Naive thymus-derived CD4-positive, alpha-beta T cell (primary cell): ENCODE measurements at regions not wholly inside any gene's neighbourhood (a gene's known extent, or its start where the extent isn't known, plus 50 kb on each side); places are given as distances from the start of the nearest gene placed in this dataset.

Experiments
- ATAC-seq: fragments of 150-1000 bp; cut with Tn5 transposase; 2 replicates; pipeline ENCODE4 v1.10.0; 2021; ENCODE audit warnings: mild to moderate bottlenecking, moderate library complexity
- CTCF ChIA-PET: fragments of 350-600 bp; sonication (Branson Sonifier 250); formaldehyde crosslinking; loops from one replicate; lab custom pipeline; 2021; ENCODE audit warnings: antibody characterized with exemption; lab: Charles Lee
- POLR2A ChIA-PET: fragments of 350-600 bp; sonication (Branson Sonifier 250); formaldehyde crosslinking; loops from one replicate; lab custom pipeline; 2021; ENCODE audit warnings: antibody characterized with exemption, inconsistent platforms; lab: Charles Lee
- DNase-seq, 9 donors: peaks; one replicate each; pipeline versions ENCODE4 v3.0.0 to v3.0.0-alpha.2; 2020 to 2022; ENCODE audit warnings: mixed read lengths in 1 of 9
- H3K27ac ChIP-seq: one replicate; pipeline ENCODE4 v1.7.0; 2013; ENCODE audit warnings: mild to moderate bottlenecking, low read depth, low read length, moderate library complexity
- H3K27me3 ChIP-seq, 2 donors: one replicate each; pipeline ENCODE4 v1.7.0; 2013; ENCODE audit warnings: low read length in 2 of 2, mild to moderate bottlenecking in 2 of 2, moderate library complexity in 2 of 2; ENCODE audit not compliant: control insufficient read depth in 2 of 2, insufficient read depth in 2 of 2
- H3K36me3 ChIP-seq, 3 experiments: 1 replicate in 2 of 3; 2 replicates in 1 of 3; pipeline ENCODE4 v1.7.0; 2013; ENCODE audit warnings: low read length in 3 of 3, mild to moderate bottlenecking in 3 of 3, moderate library complexity in 1 of 3; ENCODE audit not compliant: insufficient read depth in 3 of 3, control insufficient read depth in 2 of 3
- H3K4me1 ChIP-seq, 2 donors: one replicate each; pipeline ENCODE4 v1.7.0; 2013; ENCODE audit warnings: low read length in 2 of 2, mild to moderate bottlenecking in 2 of 2, moderate library complexity in 1 of 2; ENCODE audit not compliant: control insufficient read depth in 2 of 2, insufficient read depth in 2 of 2
- H3K4me3 ChIP-seq: 2 replicates; pipeline ENCODE4 v1.7.0; 2013; ENCODE audit warnings: mild to moderate bottlenecking, low read length
- H3K9me3 ChIP-seq, 3 experiments: 1 replicate in 2 of 3; 2 replicates in 1 of 3; pipeline ENCODE4 v1.7.0; 2013; ENCODE audit warnings: low read length in 3 of 3; ENCODE audit not compliant: control insufficient read depth in 2 of 3
- H3K27ac Mint-ChIP-seq, 9 donors: one replicate each; pipeline ENCODE4 v1.8.0; 2020 to 2022; ENCODE audit warnings: mixed read lengths in 9 of 9, mild to moderate bottlenecking in 8 of 9, moderate library complexity in 5 of 9, inconsistent platforms in 2 of 9
- H3K27me3 Mint-ChIP-seq, 5 donors: one replicate each; pipeline ENCODE4 v1.8.0; 2021 to 2022; ENCODE audit warnings: mixed read lengths in 5 of 5, mild to moderate bottlenecking in 1 of 5
- H3K36me3 Mint-ChIP-seq, 5 donors: one replicate each; pipeline ENCODE4 v1.8.0; 2020 to 2022; ENCODE audit warnings: mixed read lengths in 5 of 5, mild to moderate bottlenecking in 3 of 5, inconsistent platforms in 1 of 5
- H3K4me1 Mint-ChIP-seq, 7 donors: one replicate each; pipeline ENCODE4 v1.8.0; 2020 to 2022; ENCODE audit warnings: mixed read lengths in 7 of 7, mild to moderate bottlenecking in 3 of 7, inconsistent platforms in 1 of 7
- H3K4me3 Mint-ChIP-seq, 10 donors: one replicate each; pipeline ENCODE4 v1.8.0; 2020 to 2022; ENCODE audit warnings: mild to moderate bottlenecking in 10 of 10, mixed read lengths in 10 of 10, moderate library complexity in 6 of 10, inconsistent platforms in 2 of 10
- H3K9me3 Mint-ChIP-seq, 11 donors: one replicate each; pipeline ENCODE4 v1.8.0; 2020 to 2022; ENCODE audit warnings: mixed read lengths in 11 of 11, mild to moderate bottlenecking in 4 of 11, inconsistent platforms in 1 of 11, moderate library complexity in 1 of 11
- intact Hi-C, 2 donors: fragments of 100-400 bp; cut with micrococcal nuclease; formaldehyde crosslinking; loops; one replicate each; pipeline ENCODE4 v1.15.1; 2023

DNA sequence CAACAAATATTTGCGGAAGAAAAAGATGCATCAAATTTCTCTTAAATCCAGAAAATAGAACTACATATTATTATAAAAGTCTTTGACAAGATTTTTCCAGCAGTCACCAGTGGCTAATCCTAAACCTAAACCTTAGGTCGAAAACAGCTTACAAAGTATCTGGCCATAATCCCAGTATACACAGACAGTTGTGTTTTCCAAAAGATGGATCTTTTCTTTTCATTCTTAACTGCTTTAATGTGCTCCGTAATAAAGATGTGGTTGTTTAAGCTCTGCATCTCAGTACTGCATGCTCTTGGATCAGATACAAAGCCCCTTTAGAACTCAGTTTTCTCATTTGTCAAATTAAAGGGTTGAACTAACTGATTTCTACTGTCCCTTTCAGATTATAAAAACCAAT is 247.8 kb downstream of the TXNL1 start:
- H3K27ac ChIP-seq = no peak overlapping the region
- no peaks in the 10 kb centered on the region for H3K4me1 ChIP-seq
- no peak for ATAC-seq
- peaks cover 0 to 2% (median 0%) of the 10 kb centered on the region in 11 donors for H3K9me3 Mint-ChIP-seq
- intact Hi-C loops = no loop called here
- H3K27me3 Mint-ChIP-seq = no peaks in the 10 kb centered on the region
- H3K27ac Mint-ChIP-seq = no peak overlapping the region
- POLR2A ChIA-PET = no interaction called here
- H3K36me3 Mint-ChIP-seq = no peaks in the 10 kb centered on the region
- no peak overlapping the region for H3K4me3 ChIP-seq
- DNase-seq = no peak
- CTCF ChIA-PET = no interaction called here
- H3K9me3 ChIP-seq = no peaks in the 10 kb centered on the region
- H3K36me3 ChIP-seq = no peaks in the 10 kb centered on the region
- H3K4me3 Mint-ChIP-seq = no peak overlapping the region
- H3K27me3 ChIP-seq = no peaks in the 10 kb centered on the region
- no peaks in the 10 kb centered on the region for H3K4me1 Mint-ChIP-seq

DNA sequence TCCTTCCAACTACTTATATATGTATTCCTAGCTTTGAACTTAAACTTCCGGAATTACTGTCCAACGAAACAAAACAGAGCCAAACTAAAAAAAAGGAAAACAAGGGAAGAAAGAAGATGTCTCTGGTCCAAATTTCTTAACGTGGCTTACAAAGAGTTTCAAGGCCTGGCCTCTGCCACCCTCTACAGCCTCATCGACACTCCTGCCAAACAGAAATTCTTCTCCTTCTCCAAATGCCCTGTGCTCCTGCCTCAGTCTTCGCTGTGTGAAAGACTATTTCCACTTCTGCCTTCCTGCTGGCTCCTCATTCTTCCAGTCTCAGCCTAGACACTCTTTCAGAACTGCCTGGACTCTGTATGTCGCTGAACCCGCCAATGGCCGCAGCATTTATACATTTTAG is 249.2 kb downstream of the TXNL1 start:
- no peaks in the 10 kb centered on the region for H3K27me3 Mint-ChIP-seq
- H3K36me3 ChIP-seq = no peaks in the 10 kb centered on the region
- H3K9me3 ChIP-seq = no peaks in the 10 kb centered on the region
- H3K27me3 ChIP-seq = no peaks in the 10 kb centered on the region
- H3K4me1 Mint-ChIP-seq = no peaks in the 10 kb centered on the region
- no peak overlapping the region for H3K4me3 Mint-ChIP-seq
- H3K9me3 Mint-ChIP-seq = peaks cover 0 to 2% (median 0%) of the 10 kb centered on the region in 11 donors
- H3K36me3 Mint-ChIP-seq = no peaks in the 10 kb centered on the region
- POLR2A ChIA-PET = no interaction called here
- no peak overlapping the region for H3K27ac Mint-ChIP-seq
- ATAC-seq = no peak
- intact Hi-C loops = no loop called here
- H3K27ac ChIP-seq = no peak overlapping the region
- H3K4me3 ChIP-seq = no peak overlapping the region
- DNase-seq = no peak
- CTCF ChIA-PET = no interaction called here
- H3K4me1 ChIP-seq = no peaks in the 10 kb centered on the region

DNA sequence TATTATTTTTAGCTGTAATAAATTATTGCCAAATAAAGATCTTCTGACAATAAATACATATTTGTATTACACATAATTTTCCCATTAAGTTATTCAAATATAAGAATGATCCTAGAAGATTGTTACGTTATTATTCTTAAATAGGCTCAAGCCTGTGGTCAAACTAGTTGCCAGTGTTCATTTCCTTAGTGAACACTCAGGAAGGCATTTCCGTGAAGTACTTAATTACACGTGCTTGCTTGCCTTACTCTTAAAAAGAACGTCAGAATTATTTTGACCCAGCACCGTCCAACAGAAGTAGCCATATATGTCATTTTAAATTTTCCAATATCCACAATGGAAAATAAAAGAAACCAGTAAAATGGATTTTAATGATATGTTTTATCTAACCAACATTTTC is 249.8 kb downstream of the TXNL1 start:
- Histone ChIP-seq H3K9me3 (no peaks in the 10 kb centered on the region), H3K27me3 (no peaks in the 10 kb centered on the region), H3K27ac (no peak overlapping the region), H3K4me3 (no peak overlapping the region), H3K4me1 (no peaks in the 10 kb centered on the region), H3K36me3 (no peaks in the 10 kb centered on the region)
- DNase-seq = no peak
- no peak overlapping the region for H3K27ac Mint-ChIP-seq
- no peaks in the 10 kb centered on the region for H3K4me1 Mint-ChIP-seq
- no peaks in the 10 kb centered on the region for H3K27me3 Mint-ChIP-seq
- ChIA-PET POLR2A (no interaction called here), CTCF (no interaction called here)
- no peaks in the 10 kb centered on the region for H3K36me3 Mint-ChIP-seq
- ATAC-seq = no peak
- H3K9me3 Mint-ChIP-seq = peaks cover 0 to 2% (median 0%) of the 10 kb centered on the region in 11 donors
- intact Hi-C loops = no loop called here
- H3K4me3 Mint-ChIP-seq = no peak overlapping the region

DNA sequence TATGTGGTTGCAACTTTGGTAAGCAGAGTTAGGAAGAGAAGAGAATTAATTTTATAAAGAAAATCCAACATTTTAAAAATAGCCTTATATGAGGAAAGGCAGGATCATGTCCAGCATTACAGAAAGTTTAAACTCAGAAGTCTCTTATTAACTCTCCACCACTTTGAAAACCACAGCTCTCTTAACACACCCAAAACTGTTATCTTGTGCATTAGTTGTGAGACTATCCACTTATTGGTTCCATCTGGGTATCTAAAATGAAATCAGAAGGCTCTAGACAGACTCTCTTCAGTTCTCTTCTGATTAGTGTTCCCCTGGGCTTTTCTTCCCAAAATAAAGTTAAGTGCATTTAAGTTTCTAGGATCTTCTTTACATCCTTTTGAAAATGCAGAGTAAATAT is 251.5 kb downstream of the TXNL1 start:
- H3K4me3 Mint-ChIP-seq = no peak overlapping the region
- intact Hi-C loops = no loop called here
- Histone ChIP-seq H3K27me3 (no peaks in the 10 kb centered on the region), H3K27ac (no peak overlapping the region), H3K4me1 (no peaks in the 10 kb centered on the region), H3K4me3 (no peak overlapping the region), H3K9me3 (no peaks in the 10 kb centered on the region), H3K36me3 (no peaks in the 10 kb centered on the region)
- POLR2A ChIA-PET = no interaction called here
- no peak for ATAC-seq
- H3K9me3 Mint-ChIP-seq = peaks cover 0 to 4% (median 0%) of the 10 kb centered on the region in 11 donors
- H3K4me1 Mint-ChIP-seq = no peaks in the 10 kb centered on the region
- no peaks in the 10 kb centered on the region for H3K36me3 Mint-ChIP-seq
- no peak overlapping the region for H3K27ac Mint-ChIP-seq
- DNase-seq = no peak
- CTCF ChIA-PET = no interaction called here
- no peaks in the 10 kb centered on the region for H3K27me3 Mint-ChIP-seq

DNA sequence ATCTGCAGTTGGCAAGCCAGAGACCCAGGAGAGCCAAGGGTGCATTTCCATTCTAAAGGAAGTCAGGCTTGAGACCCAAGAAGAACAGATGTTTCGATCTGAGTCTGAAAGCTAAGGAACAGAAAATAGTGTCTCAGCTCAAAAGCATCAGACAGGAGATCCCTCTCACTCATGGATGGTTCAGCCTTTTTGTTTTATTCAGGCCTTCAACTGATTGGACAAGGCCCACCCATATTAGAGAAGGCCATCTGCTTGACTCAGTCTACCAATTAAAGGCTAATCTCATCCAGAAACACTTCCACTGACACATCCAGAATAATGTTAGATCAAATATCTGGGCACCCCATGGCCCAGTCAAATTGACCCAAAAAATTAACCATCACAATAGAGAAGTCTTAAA is 255.0 kb downstream of the TXNL1 start:
- peaks cover 0 to 5% (median 0%) of the 10 kb centered on the region in 5 donors for H3K27me3 Mint-ChIP-seq
- H3K27ac Mint-ChIP-seq = no peak overlapping the region
- Histone ChIP-seq H3K36me3 (no peaks in the 10 kb centered on the region), H3K27me3 (no peaks in the 10 kb centered on the region), H3K27ac (no peak overlapping the region), H3K4me3 (no peak overlapping the region), H3K4me1 (no peaks in the 10 kb centered on the region), H3K9me3 (no peaks in the 10 kb centered on the region)
- ATAC-seq (no peak), DNase-seq (no peak)
- ChIA-PET POLR2A (no interaction called here), CTCF (no interaction called here)
- intact Hi-C loops = no loop called here
- no peaks in the 10 kb centered on the region for H3K4me1 Mint-ChIP-seq
- peaks cover 0 to 4% (median 0%) of the 10 kb centered on the region in 11 donors for H3K9me3 Mint-ChIP-seq
- no peaks in the 10 kb centered on the region for H3K36me3 Mint-ChIP-seq
- H3K4me3 Mint-ChIP-seq = no peak overlapping the region

DNA sequence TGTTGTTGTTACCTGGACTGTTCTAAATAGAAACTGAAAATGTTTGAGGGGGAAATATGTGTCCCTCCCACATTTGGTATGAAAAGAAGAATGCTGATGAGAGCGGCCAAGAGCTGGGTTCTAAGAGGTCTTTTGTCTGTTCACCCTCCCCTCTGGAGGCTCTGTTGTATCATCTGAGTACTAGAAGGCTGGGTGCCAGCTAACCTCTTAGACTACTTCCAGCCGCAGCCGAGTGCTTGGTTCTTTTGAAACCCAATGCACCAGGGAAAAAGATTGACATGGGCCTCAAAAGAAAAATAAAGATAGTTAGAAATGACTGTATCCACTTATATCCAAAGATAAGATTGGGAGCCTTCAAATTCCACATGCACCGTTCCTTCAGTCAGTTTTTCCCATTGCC is 255.9 kb downstream of the TXNL1 start:
- no peaks in the 10 kb centered on the region for H3K36me3 Mint-ChIP-seq
- H3K4me3 ChIP-seq = no peak overlapping the region

DNA sequence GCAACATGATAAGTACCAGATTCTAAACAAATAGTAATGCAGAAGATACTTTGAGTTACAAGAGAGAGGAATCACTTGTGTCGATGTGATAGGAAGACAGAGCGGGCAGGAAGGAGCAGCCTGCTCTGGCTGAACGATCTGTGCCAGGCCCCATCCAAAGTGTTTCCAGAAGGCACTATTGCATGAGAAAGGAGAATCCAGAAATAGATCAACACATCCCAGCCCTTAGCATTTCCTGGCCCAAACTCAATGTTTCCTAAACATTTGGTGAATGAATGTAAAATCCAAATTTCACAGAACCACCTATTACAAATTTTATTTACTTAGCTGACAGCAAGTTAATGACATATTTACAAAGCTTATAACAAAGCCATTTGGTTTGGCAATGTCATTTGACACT is 257.2 kb downstream of the TXNL1 start:
- Mint-ChIP-seq H3K4me3 (no peak overlapping the region), H3K9me3 (peaks cover 0 to 4% (median 0%) of the 10 kb centered on the region in 11 donors), H3K27ac (no peak overlapping the region), H3K4me1 (no peaks in the 10 kb centered on the region), H3K36me3 (no peaks in the 10 kb centered on the region), H3K27me3 (peaks cover 0 to 6% (median 0%) of the 10 kb centered on the region in 5 donors)
- ChIA-PET CTCF (no interaction called here), POLR2A (no interaction called here)
- H3K4me1 ChIP-seq = no peaks in the 10 kb centered on the region
- ATAC-seq (no peak), DNase-seq (no peak)
- intact Hi-C loops = no loop called here
- no peak overlapping the region for H3K27ac ChIP-seq
- no peaks in the 10 kb centered on the region for H3K9me3 ChIP-seq
- no peaks in the 10 kb centered on the region for H3K36me3 ChIP-seq
- no peaks in the 10 kb centered on the region for H3K27me3 ChIP-seq
- H3K4me3 ChIP-seq = no peak overlapping the region

More for the DNA sequence above, 255.9 kb downstream of the TXNL1 start:
- CTCF ChIA-PET = no interaction called here
- POLR2A ChIA-PET = no interaction called here
- H3K4me1 ChIP-seq = no peaks in the 10 kb centered on the region
- H3K9me3 Mint-ChIP-seq = peaks cover 0 to 4% (median 0%) of the 10 kb centered on the region in 11 donors
- DNase-seq (no peak), ATAC-seq (no peak)
- H3K27ac ChIP-seq = no peak overlapping the region
- intact Hi-C loops = no loop called here
- H3K27me3 ChIP-seq = no peaks in the 10 kb centered on the region
- no peak overlapping the region for H3K4me3 Mint-ChIP-seq
- no peaks in the 10 kb centered on the region for H3K4me1 Mint-ChIP-seq
- no peaks in the 10 kb centered on the region for H3K36me3 ChIP-seq
- H3K27ac Mint-ChIP-seq = no peak overlapping the region
- no peaks in the 10 kb centered on the region for H3K9me3 ChIP-seq
- peaks cover 0 to 5% (median 0%) of the 10 kb centered on the region in 5 donors for H3K27me3 Mint-ChIP-seq
